H7 (cell line): ENCODE measurements at regions not wholly inside any gene's neighbourhood (a gene's known extent, or its start where the extent isn't known, plus 50 kb on each side); places are given as distances from the start of the nearest gene placed in this dataset.
"Not testable (repeated sequence)": the region's sequence is repeated elsewhere in the genome, so short reads cannot be mapped to it uniquely, and the experiment has no call there.

Source experiments
- DNase-seq: peaks from one replicate; pipeline ENCODE4 v3.0.0; 2012
- H3K27me3 ChIP-seq: 2 replicates; pipeline ENCODE4 v1.6.0; 2011; ENCODE audit warnings: mild to moderate bottlenecking, low read length; ENCODE audit not compliant: control insufficient read depth, insufficient read depth
- H3K36me3 ChIP-seq: replicated peaks from 2 replicates; pipeline ENCODE4 v1.5.1; 2011; ENCODE audit warnings: low read length; ENCODE audit not compliant: control insufficient read depth, insufficient read depth
- H3K4me3 ChIP-seq: 2 replicates; pipeline ENCODE4 v1.5.1; 2011; ENCODE audit warnings: low read depth, mild to moderate bottlenecking, control low read depth, low read length, moderate library complexity; ENCODE audit not compliant: insufficient read depth

- Histone ChIP-seq H3K4me3 (no peak overlapping the region), H3K36me3 (no peaks in the 10 kb centered on the region), H3K27me3 (no peaks in the 10 kb centered on the region)
- no peak for DNase-seq
Observed at GRCh38 chrX:113202601-113203000, 362.0 kb upstream of the AMOT start.

DNA sequence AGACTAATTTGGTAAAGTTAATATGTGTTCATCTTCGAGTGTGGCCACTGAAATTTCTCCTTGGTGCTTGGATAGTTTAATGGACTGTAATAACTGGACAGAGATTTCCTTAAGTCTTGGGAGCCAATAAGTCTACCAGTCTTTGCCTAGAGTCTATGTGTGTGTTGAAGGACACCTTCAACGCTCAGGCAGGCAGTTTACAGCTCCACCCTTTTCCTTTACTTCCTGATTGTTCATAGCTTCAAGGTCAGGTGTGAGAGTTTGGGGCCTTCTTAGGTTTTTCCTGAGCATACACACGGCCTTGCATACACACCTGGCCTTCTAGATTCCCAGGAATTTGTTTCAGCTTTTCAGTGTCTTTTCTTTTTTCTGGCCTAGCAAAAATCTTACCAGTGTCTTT, 355.3 kb upstream of the AMOT start:
- H3K27me3 ChIP-seq: no peaks in the 10 kb centered on the region
- no peak overlapping the region for H3K4me3 ChIP-seq
- no peak for DNase-seq
- H3K36me3 ChIP-seq: no peaks in the 10 kb centered on the region

GRCh38 chrX:113192418-113192817, 351.8 kb upstream of the AMOT start:
- H3K27me3 ChIP-seq: no peaks in the 10 kb centered on the region
- DNase-seq: no peak
- H3K4me3 ChIP-seq: no peak overlapping the region
- H3K36me3 ChIP-seq: no peaks in the 10 kb centered on the region

- Histone ChIP-seq H3K4me3 (no peak overlapping the region), H3K27me3 (no peaks in the 10 kb centered on the region), H3K36me3 (no peaks in the 10 kb centered on the region; the same call in 1 of the 2 replicates)
- DNase-seq: no peak
Observed at GRCh38 chrX:113157496-113157895, 316.9 kb upstream of the AMOT start.

- not testable (repeated sequence) for H3K4me3 ChIP-seq, H3K36me3 ChIP-seq, H3K27me3 ChIP-seq, DNase-seq
Observed at GRCh38 chrX:113154315-113154714, 313.7 kb upstream of the AMOT start.

DNA sequence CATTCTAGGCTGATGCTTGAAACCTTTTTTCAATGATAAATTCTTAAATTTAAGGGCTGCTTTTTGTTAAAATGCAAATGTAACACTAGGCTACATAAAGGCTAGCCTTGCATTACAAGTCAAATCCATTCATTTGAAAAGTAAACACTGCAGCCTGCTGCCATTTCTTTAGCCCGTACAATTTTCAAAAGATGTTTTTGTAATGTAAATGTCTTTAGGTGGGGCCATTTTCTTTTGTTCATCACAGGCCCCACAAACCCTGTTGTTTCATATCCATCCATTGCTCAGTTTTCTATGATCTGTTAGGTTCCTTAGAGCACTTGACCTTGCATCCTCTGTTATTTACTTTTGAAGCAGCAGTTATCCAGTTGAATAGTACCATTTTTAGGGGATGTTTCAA, 296.2 kb upstream of the AMOT start:
- Histone ChIP-seq H3K36me3 (no peaks in the 10 kb centered on the region), H3K27me3 (no peaks in the 10 kb centered on the region), H3K4me3 (no peak overlapping the region)
- no peak for DNase-seq

DNA sequence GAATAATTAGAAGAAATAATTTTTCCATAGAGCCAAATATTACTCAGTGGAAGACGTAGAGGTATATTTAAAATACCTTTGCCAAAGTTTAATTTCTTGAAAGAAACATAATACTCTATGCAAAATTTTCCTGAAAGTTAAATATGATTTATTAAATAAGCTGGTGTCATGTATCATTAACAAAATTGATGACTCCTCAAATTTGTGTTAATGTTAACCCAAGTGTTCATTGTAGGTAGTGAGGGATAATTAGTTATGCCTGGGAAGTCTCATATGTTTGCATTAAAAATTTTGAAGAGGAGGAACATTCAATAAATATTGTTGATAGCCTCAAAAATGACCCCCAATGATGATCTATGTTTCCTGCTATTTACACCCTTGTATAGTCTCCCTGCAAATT, 292.7 kb upstream of the AMOT start:
- DNase-seq: no peak
- H3K36me3 ChIP-seq: no peaks in the 10 kb centered on the region
- no peaks in the 10 kb centered on the region for H3K27me3 ChIP-seq
- H3K4me3 ChIP-seq: no peak overlapping the region

DNA sequence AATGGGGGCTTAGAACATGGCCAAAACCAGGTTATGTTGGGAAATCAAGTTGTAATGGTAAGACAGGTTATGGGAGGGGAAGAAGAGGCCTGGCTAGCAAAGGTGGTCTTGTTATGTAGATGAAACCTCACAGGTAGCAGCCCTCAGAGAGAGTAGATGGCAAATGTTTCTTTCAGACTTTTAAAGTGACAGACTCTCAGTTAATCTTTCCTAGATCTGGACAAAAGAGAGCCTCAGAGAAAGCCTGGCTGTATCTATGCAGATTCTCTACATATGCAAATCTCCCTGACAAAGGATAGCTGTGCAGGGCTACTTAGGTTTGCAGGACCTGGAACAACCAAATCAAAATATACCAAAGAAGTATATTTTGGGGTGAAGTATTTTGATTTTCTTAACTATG, 284.1 kb upstream of the AMOT start:
- no peak for DNase-seq
- no peaks in the 10 kb centered on the region for H3K36me3 ChIP-seq
- no peak overlapping the region for H3K4me3 ChIP-seq
- no peaks in the 10 kb centered on the region for H3K27me3 ChIP-seq

DNA sequence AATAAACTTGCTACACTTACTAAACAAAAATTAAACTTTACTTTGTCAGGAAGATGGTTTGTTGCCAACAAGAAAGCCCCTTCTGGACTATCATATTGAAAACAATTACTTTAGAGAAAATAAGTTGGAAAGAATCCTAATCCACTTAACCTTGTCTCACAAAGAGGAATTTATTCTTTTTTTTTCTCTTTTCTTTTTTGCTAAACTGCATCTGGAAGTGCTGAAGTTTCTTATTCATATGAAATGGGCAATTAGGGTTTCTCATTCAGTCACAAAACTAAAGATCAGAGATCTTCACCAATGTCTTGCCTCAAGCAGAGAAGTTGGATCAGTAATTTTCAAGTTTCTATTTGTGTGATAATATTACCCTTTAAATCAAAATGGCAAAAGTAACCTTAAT, 234.9 kb upstream of the AMOT start:
- Histone ChIP-seq H3K4me3 (no peak overlapping the region), H3K27me3 (no peaks in the 10 kb centered on the region), H3K36me3 (no peaks in the 10 kb centered on the region)
- no peak for DNase-seq

- H3K36me3 ChIP-seq: no peaks in the 10 kb centered on the region
- H3K27me3 ChIP-seq: no peaks in the 10 kb centered on the region
- H3K4me3 ChIP-seq: no peak overlapping the region
- no peak for DNase-seq
Observed at GRCh38 chrX:113059714-113060113, 219.1 kb upstream of the AMOT start.

- Histone ChIP-seq H3K4me3 (no peak overlapping the region), H3K27me3 (no peaks in the 10 kb centered on the region), H3K36me3 (no peaks in the 10 kb centered on the region)
- DNase-seq: no peak
Observed at GRCh38 chrX:113058634-113059033, 218.0 kb upstream of the AMOT start.

DNA sequence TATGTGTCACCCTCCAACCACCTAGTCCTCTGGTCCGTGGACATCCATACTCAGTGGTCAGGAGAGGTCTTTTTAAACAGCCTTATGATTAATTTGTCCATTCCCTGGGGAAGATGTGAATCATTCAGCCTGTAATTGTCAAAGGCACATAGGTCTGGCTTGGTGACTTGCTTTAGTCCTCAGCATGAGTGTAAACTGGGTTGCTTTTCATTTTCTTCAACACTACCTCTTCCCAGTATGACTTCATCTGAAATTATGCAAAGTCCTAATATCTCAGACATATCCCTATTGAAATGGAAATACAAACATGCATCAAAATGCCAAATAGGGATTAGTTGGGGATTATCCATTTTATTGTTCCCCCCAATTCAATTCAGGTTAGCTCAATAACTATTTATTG, 208.3 kb upstream of the AMOT start:
- H3K36me3 ChIP-seq: no peaks in the 10 kb centered on the region
- DNase-seq: no peak
- no peaks in the 10 kb centered on the region; the same call in 1 of the 2 replicates for H3K27me3 ChIP-seq
- no peak overlapping the region for H3K4me3 ChIP-seq

DNA sequence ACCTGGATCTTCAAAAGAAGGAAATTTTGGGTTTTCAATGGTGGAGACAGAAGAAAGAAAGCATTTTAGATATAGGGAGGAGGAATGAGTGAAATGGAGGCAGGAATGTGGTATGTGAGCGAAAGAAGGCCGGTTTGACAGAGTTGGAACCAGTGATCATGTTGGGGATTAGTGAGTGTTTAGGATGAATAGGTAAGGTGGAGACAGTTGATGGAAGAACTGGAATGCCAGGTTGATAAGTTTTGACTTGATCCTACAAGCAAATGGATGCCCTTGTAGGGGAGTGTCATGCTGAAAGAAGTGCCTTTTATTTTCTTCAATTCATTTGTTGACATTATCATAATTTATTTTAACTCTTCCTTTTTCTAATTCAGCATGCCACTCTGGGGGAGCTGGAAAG, 207.8 kb upstream of the AMOT start:
- no peaks in the 10 kb centered on the region; the same call in 1 of the 2 replicates for H3K27me3 ChIP-seq
- no peaks in the 10 kb centered on the region for H3K36me3 ChIP-seq
- H3K4me3 ChIP-seq: no peak overlapping the region
- no peak for DNase-seq

- no peak for DNase-seq
- no peak overlapping the region for H3K4me3 ChIP-seq
- H3K27me3 ChIP-seq: no peaks in the 10 kb centered on the region
- no peaks in the 10 kb centered on the region for H3K36me3 ChIP-seq
Observed at GRCh38 chrX:113033966-113034680, 193.5 kb upstream of the AMOT start.

DNA sequence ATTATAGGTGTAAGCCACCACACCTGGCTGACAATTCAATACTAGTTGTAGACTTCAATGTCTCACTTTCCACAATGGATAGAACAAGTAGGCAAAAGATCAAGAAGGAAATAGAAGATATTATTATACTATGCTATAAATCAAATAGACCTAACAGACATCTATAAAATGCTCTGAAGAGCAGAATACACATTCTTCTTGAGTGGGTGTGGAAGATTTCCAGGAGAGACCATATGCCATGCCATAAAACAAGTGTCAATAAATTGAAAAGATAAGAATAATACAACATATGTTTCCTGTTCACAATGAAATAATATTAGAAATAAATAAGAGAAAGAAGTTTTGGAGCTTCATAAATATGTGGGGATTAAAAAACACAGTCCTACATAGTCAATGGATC, 179.3 kb upstream of the AMOT start:
- H3K4me3 ChIP-seq: no peak overlapping the region

DNA sequence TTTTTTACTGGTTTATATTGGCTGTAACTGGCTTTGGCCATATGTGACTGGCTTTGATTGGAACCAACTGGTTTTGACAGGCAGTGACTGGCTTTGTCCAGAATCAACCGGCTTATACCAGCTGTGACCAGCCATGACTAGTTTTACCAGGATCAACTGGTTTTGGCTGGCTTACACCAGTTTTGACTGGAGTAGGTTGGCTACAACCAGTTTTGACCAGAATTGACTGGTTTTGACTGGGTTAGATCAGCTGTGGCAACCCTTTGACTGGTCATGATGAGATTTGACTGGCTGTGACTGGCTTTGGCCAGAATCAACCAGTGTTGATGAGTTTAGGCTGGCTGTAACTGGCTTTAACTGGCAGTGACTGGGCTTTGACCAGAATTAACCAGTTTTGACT, 169.2 kb upstream of the AMOT start:
- H3K4me3 ChIP-seq: no peak overlapping the region
- no peak for DNase-seq
- no peaks in the 10 kb centered on the region for H3K36me3 ChIP-seq
- no peaks in the 10 kb centered on the region for H3K27me3 ChIP-seq

More for the DNA sequence above, 179.3 kb upstream of the AMOT start:
- Histone ChIP-seq H3K27me3 (no peaks in the 10 kb centered on the region), H3K36me3 (no peaks in the 10 kb centered on the region)
- no peak for DNase-seq
